Keratinocyte (primary cell): ENCODE measurements at regions not wholly inside any gene's neighbourhood (a gene's known extent, or its start where the extent isn't known, plus 50 kb on each side); places are given as distances from the start of the nearest gene placed in this dataset.

Experiments
- DNase-seq: peaks from one replicate; pipeline ENCODE4 v3.0.0-alpha.2; 2011; ENCODE audit warnings: low read depth, missing footprints, low spot score
- FAIRE-seq: peaks from 2 replicates; lab custom pipeline; 2011; peaks lifted over from hg19 to GRCh38; lab: Jason Lieb, UNC
- H2AFZ ChIP-seq: 2 replicates; pipeline ENCODE4 v1.6.0; 2012; ENCODE audit warnings: low read length, control low read depth, inconsistent platforms; ENCODE audit not compliant: control insufficient read depth
- H3K27ac ChIP-seq: 2 replicates; pipeline ENCODE4 v1.5.1; 2011; ENCODE audit warnings: low read length; ENCODE audit not compliant: control insufficient read depth, insufficient read depth
- H3K27me3 ChIP-seq: 3 replicates; pipeline ENCODE4 v1.6.0; 2011; ENCODE audit warnings: low read length; ENCODE audit not compliant: control insufficient read depth, insufficient read depth; ENCODE audit errors: extremely low read depth
- H3K36me3 ChIP-seq, 2 experiments: 2 replicates in 1 of 2; 3 replicates in 1 of 2; pipeline ENCODE4 v1.5.1; 2011; ENCODE audit warnings: low read length in 2 of 2, mild to moderate bottlenecking in 1 of 2; ENCODE audit not compliant: control insufficient read depth in 2 of 2, insufficient read depth in 2 of 2; ENCODE audit errors: extremely low read depth in 1 of 2
- H3K4me1 ChIP-seq: 3 replicates; pipeline ENCODE4 v1.5.1; 2011; ENCODE audit warnings: low read length; ENCODE audit not compliant: control insufficient read depth, insufficient read depth; ENCODE audit errors: extremely low read depth
- H3K4me2 ChIP-seq: 3 replicates; pipeline ENCODE4 v1.6.0; 2011; ENCODE audit warnings: low read depth, low read length; ENCODE audit not compliant: control insufficient read depth, insufficient read depth; ENCODE audit errors: extremely low read depth
- H3K4me3 ChIP-seq, 3 experiments: fragments of 200-600 bp in 1 of 3; sonication (generic) in 1 of 3; 2 replicates in 2 of 3; 3 replicates in 1 of 3; pipeline ENCODE4 v1.5.1; 2011 to 2016; ENCODE audit warnings: low read length in 3 of 3, mild to moderate bottlenecking in 3 of 3, control low read depth in 2 of 3, inconsistent platforms in 1 of 3, low read depth in 1 of 3, mixed read lengths in 1 of 3, mixed run types in 1 of 3, moderate library complexity in 1 of 3; ENCODE audit not compliant: control insufficient read depth in 2 of 3, insufficient read depth in 2 of 3; ENCODE audit errors: extremely low read depth in 1 of 3
- H3K79me2 ChIP-seq: 2 replicates; pipeline ENCODE4 v1.6.0; 2012; ENCODE audit warnings: low read length; ENCODE audit not compliant: control insufficient read depth, insufficient read depth
- H3K9ac ChIP-seq: 3 replicates; pipeline ENCODE4 v1.6.0; 2011; ENCODE audit warnings: low read length; ENCODE audit not compliant: control insufficient read depth, insufficient read depth; ENCODE audit errors: extremely low read depth
- H3K9me1 ChIP-seq: 3 replicates; pipeline ENCODE4 v1.6.0; 2011; ENCODE audit warnings: low read length; ENCODE audit not compliant: control insufficient read depth, insufficient read depth; ENCODE audit errors: extremely low read depth
- H3K9me3 ChIP-seq: 2 replicates; pipeline ENCODE4 v1.5.1; 2012; ENCODE audit warnings: low read depth, low read length; ENCODE audit not compliant: control insufficient read depth
- H4K20me1 ChIP-seq: 3 replicates; pipeline ENCODE4 v1.6.0; 2011; ENCODE audit warnings: low read length; ENCODE audit not compliant: control insufficient read depth, insufficient read depth; ENCODE audit errors: extremely low read depth
- EZH2 ChIP-seq: IDR thresholded peaks from one replicate; pipeline ENCODE4 v1.6.1; 2012; ENCODE audit warnings: inconsistent platforms, mild to moderate bottlenecking, low read length, moderate library complexity
- dilution Hi-C: fragments of 300-500 bp; cut with MboI; formaldehyde crosslinking; loops from one replicate; pipeline ENCODE4 v1.7.0; 2020; ENCODE audit warnings: low sequenced_read_pairs; ENCODE audit not compliant: extremely low pct_ligation_motif_present
- TF ChIP-seq, protein P1 (sequence below), 3 experiments: IDR thresholded peaks in 1 of 3; conservative IDR thresholded peaks in 1 of 3; optimal IDR thresholded peaks in 1 of 3; 2 replicates in 2 of 3; 3 replicates in 1 of 3; pipeline versions ENCODE3 to v1.5.1; 2011; ENCODE audit warnings: low read length in 3 of 3, mild to moderate bottlenecking in 3 of 3, moderate library complexity in 2 of 3, control low read depth in 1 of 3, inconsistent platforms in 1 of 3; ENCODE audit not compliant: insufficient read depth in 2 of 3; ENCODE audit errors: extremely low read depth in 1 of 3

DNA sequence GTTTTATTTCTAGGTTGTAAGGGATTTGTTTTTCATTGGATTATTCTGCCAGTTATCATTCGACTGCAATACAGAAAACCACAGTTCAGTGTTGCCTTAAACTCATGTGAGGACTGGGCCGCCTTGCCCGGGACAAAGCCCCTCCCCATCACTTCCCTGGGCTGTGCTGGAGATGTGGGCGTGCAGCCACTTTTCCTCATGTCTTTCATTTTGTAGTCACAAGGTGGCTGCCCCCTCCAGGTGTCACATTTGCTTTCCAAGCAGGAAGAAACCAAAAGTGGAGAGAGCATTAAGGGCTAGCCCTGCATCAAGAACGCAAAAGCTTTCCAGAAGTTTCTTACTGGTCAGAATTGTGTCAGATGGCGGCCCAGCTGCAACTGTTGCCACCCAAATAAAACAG, 492.5 kb upstream of the ID2 start:
- Histone ChIP-seq H4K20me1 (no peaks in the 10 kb centered on the region), H3K4me1 (no peaks in the 10 kb centered on the region), H3K27me3 (no peaks in the 10 kb centered on the region), H3K27ac (no peak overlapping the region), H3K9me3 (no peaks in the 10 kb centered on the region), H2AFZ (no peak overlapping the region), H3K4me2 (no peak overlapping the region), H3K36me3 (no peaks in the 10 kb centered on the region), H3K9me1 (no peaks in the 10 kb centered on the region), H3K79me2 (no peaks in the 10 kb centered on the region), H3K9ac (no peak overlapping the region), H3K4me3 (no peak overlapping the region)
- dilution Hi-C loops: no loop called here
- no peak for DNase-seq
- no peak for FAIRE-seq
- TF ChIP-seq, protein P1, sequence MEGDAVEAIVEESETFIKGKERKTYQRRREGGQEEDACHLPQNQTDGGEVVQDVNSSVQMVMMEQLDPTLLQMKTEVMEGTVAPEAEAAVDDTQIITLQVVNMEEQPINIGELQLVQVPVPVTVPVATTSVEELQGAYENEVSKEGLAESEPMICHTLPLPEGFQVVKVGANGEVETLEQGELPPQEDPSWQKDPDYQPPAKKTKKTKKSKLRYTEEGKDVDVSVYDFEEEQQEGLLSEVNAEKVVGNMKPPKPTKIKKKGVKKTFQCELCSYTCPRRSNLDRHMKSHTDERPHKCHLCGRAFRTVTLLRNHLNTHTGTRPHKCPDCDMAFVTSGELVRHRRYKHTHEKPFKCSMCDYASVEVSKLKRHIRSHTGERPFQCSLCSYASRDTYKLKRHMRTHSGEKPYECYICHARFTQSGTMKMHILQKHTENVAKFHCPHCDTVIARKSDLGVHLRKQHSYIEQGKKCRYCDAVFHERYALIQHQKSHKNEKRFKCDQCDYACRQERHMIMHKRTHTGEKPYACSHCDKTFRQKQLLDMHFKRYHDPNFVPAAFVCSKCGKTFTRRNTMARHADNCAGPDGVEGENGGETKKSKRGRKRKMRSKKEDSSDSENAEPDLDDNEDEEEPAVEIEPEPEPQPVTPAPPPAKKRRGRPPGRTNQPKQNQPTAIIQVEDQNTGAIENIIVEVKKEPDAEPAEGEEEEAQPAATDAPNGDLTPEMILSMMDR (optimal IDR thresholded peaks at IDR 0.05 in 1 of 3, IDR thresholded peaks at IDR 0.05 in 1 of 3, conservative IDR thresholded peaks at IDR 0.05 in 1 of 3; ENCODE audit: extremely low read depth in 1 of 3, insufficient read depth in 2 of 3, low read length in 3 of 3): no peak
- no peak for TF ChIP-seq EZH2

DNA sequence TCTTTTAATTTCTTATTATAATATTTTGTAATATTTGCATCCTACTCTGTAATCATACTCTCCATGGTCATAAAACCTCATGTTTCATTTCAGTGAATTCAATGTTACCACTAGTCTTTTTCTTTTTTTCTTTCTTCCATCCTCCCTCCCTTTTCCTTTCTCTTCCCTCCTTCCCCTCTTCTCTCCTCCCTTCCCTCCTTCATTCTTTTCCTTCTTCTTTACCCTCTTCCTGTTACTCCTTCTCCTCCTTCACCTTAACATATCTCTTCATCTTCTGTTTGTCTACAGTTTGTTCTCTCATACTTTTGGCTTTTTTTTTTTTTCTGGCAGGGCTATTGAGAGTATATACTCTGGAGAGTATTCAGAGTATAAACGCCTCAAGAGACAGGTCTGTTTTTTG, 491.6 kb upstream of the ID2 start:
- H3K79me2 ChIP-seq: no peaks in the 10 kb centered on the region
- no peak overlapping the region for H3K4me2 ChIP-seq
- no peak overlapping the region for H3K27ac ChIP-seq
- FAIRE-seq (no peak), DNase-seq (no peak)
- H3K4me1 ChIP-seq: no peaks in the 10 kb centered on the region
- no peaks in the 10 kb centered on the region for H3K36me3 ChIP-seq
- TF ChIP-seq, protein P1 (optimal IDR thresholded peaks at IDR 0.05 in 1 of 3, IDR thresholded peaks at IDR 0.05 in 1 of 3, conservative IDR thresholded peaks at IDR 0.05 in 1 of 3; ENCODE audit: extremely low read depth in 1 of 3, insufficient read depth in 2 of 3, low read length in 3 of 3): no peak
- no peak for TF ChIP-seq EZH2
- dilution Hi-C loops: no loop called here
- H3K4me3 ChIP-seq: no peak overlapping the region
- no peaks in the 10 kb centered on the region for H4K20me1 ChIP-seq
- H3K27me3 ChIP-seq: no peaks in the 10 kb centered on the region
- H3K9me1 ChIP-seq: no peaks in the 10 kb centered on the region
- H2AFZ ChIP-seq: no peak overlapping the region
- H3K9me3 ChIP-seq: no peaks in the 10 kb centered on the region
- no peak overlapping the region for H3K9ac ChIP-seq
